HUES64 (cell line): ENCODE measurements at regions not wholly inside any gene's neighbourhood (a gene's known extent, or its start where the extent isn't known, plus 50 kb on each side); places are given as distances from the start of the nearest gene placed in this dataset.

ENCODE experiments used
- H3K27ac ChIP-seq: 2 replicates; pipeline ENCODE4 v1.7.0; 2013; ENCODE audit warnings: low read depth, low read length, inconsistent platforms
- H3K27me3 ChIP-seq: 2 replicates; pipeline ENCODE4 v1.6.1; 2013; ENCODE audit warnings: mild to moderate bottlenecking, low read length; ENCODE audit not compliant: insufficient read depth
- H3K36me3 ChIP-seq: 2 replicates; pipeline ENCODE4 v1.6.1; 2013; ENCODE audit warnings: mild to moderate bottlenecking, low read length; ENCODE audit not compliant: insufficient read depth
- H3K4me1 ChIP-seq: 2 replicates; pipeline ENCODE4 v1.6.1; 2013; ENCODE audit warnings: mild to moderate bottlenecking, low read length, moderate library complexity; ENCODE audit not compliant: insufficient read depth
- H3K4me3 ChIP-seq: 2 replicates; pipeline ENCODE4 v1.5.1; 2013; ENCODE audit warnings: mild to moderate bottlenecking, low read length, moderate library complexity
- H3K9ac ChIP-seq: 2 replicates; pipeline ENCODE4 v1.6.1; 2013; ENCODE audit warnings: mild to moderate bottlenecking, low read depth, low read length
- H3K9me3 ChIP-seq: 2 replicates; pipeline ENCODE4 v1.6.1; 2013; ENCODE audit warnings: low read depth, low read length; ENCODE audit not compliant: insufficient read depth
- WGBS: fragments of 150-250, 120-280 bp; methylation state at CpG from one replicate; pipeline ENCODE4 v1.1.7; 2013; ENCODE audit warnings: missing lambda C conversion rate; 5-methylcytosine and 5-hydroxymethylcytosine counted together

DNA sequence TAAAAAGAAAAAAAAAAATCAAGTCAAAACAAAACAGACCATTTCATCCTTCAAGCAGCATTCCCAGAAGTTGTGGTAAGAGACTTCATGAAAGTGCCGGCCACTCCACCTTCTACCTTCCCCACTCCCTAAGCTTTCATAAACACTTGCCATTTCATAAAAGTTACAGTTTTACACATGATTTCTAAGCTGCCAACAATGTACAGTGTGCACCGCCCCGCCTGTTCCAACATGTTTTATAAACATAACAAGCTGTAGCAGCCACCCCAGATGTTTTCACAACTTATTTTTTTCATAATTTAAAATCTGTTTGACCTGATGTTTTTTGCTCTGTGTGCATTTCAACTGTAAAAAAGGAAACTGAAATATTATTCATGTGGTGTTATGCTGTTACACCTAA is 608.1 kb downstream of the TOX3 start:
- 98% methylated on average over 3 of the region's 3 CpGs for WGBS
- Histone ChIP-seq H3K27ac (no peak overlapping the region), H3K27me3 (no peaks in the 10 kb centered on the region), H3K9ac (no peak overlapping the region), H3K9me3 (no peaks in the 10 kb centered on the region), H3K4me3 (no peak overlapping the region), H3K36me3 (no peaks in the 10 kb centered on the region), H3K4me1 (peaks cover 12% of the 10 kb centered on the region)

DNA sequence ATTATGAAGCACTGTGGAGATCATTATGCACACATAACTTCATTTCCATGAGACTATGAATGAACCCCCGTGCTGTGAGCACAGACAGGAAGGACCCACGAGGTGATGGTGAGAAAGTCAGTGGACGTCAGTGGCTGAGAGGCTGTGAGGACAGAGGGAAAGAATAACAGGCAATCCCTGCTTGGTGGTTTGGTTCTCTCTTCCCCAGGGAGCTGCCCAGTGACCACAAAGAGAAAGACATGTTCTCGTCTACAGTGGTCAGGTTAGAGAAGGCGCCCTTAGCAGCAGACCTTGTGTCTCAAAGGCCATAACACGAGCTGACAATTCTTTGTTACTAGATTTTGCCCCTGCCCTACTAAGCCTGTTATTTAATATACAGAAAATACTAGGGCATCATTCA is 609.2 kb downstream of the TOX3 start:
- no peak overlapping the region for H3K27ac ChIP-seq
- H3K9me3 ChIP-seq = no peaks in the 10 kb centered on the region
- peaks cover 12% of the 10 kb centered on the region for H3K4me1 ChIP-seq
- H3K4me3 ChIP-seq = no peak overlapping the region
- no peaks in the 10 kb centered on the region for H3K27me3 ChIP-seq
- H3K36me3 ChIP-seq = no peaks in the 10 kb centered on the region
- no peak overlapping the region for H3K9ac ChIP-seq
- 83% methylated on average over 6 of the region's 6 CpGs for WGBS

- Histone ChIP-seq H3K27ac (no peak overlapping the region), H3K27me3 (no peaks in the 10 kb centered on the region), H3K4me3 (no peak overlapping the region), H3K36me3 (no peaks in the 10 kb centered on the region), H3K9me3 (no peaks in the 10 kb centered on the region), H3K9ac (no peak overlapping the region), H3K4me1 (peaks cover 12% of the 10 kb centered on the region)
- WGBS = 95% methylated on average over 3 of the region's 5 CpGs
Measured at GRCh38 chr16:51936846-51937245, 610.1 kb downstream of the TOX3 start.

- 100% methylated on average over 1 of the region's 2 CpGs for WGBS
- Histone ChIP-seq H3K9me3 (no peaks in the 10 kb centered on the region), H3K27ac (no peak overlapping the region), H3K27me3 (no peaks in the 10 kb centered on the region), H3K36me3 (no peaks in the 10 kb centered on the region), H3K9ac (no peak overlapping the region), H3K4me3 (no peak overlapping the region), H3K4me1 (no peaks in the 10 kb centered on the region)
Measured at GRCh38 chr16:51932317-51932716, 614.6 kb downstream of the TOX3 start.

DNA sequence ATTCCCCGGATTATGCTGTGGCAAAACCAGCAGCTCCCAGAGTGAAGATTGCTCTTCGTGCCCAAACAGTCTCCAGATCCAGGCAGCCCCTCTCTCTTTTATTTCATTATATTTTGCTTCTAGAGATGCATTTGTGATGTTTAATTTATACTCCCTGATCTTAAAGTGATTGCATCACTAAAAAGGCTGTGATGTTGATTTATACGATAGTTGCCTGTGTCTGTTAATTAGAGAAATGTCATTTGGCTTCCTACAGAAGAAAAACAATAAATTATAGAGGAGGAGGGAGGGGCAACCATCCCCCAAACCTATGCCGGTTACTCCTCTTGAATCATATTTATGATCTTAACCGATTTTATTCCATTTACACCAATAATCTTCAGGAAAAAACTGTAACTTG is 615.3 kb downstream of the TOX3 start:
- H3K27ac ChIP-seq = no peak overlapping the region
- whole genome bisulfite sequencing = 47% methylated on average over 2 of the region's 5 CpGs
- no peaks in the 10 kb centered on the region for H3K36me3 ChIP-seq
- H3K27me3 ChIP-seq = no peaks in the 10 kb centered on the region
- H3K9ac ChIP-seq = no peak overlapping the region
- no peaks in the 10 kb centered on the region for H3K9me3 ChIP-seq
- no peaks in the 10 kb centered on the region for H3K4me1 ChIP-seq
- H3K4me3 ChIP-seq = no peak overlapping the region

- H3K9me3 ChIP-seq = no peaks in the 10 kb centered on the region
- H3K27ac ChIP-seq = no peak overlapping the region
- no peaks in the 10 kb centered on the region for H3K27me3 ChIP-seq
- no peak overlapping the region for H3K9ac ChIP-seq
- no peaks in the 10 kb centered on the region for H3K36me3 ChIP-seq
- H3K4me1 ChIP-seq = no peaks in the 10 kb centered on the region
- H3K4me3 ChIP-seq = no peak overlapping the region
- no CpG with 5 or more reads among the region's 1 CpG for WGBS
Measured at GRCh38 chr16:51924744-51925143, 622.2 kb downstream of the TOX3 start.

DNA sequence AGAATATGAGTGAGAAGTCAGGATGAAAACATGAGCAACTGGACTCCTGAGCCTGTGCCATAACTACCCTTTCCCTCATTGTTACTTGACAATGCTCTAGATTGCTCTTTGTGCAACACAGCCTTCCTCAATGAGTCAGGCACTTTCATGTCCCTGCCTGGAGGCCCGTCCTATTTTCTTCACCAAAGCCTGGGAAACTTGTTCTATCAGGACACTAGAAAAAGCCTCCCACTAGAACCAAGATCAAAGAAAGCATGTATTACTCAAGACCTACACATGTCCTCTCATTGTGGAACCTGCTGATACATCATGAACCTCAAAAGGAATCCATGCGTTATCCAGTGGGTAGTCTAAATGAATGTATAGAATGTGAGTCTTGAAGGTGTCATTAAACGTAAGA is 624.5 kb downstream of the TOX3 start:
- no peaks in the 10 kb centered on the region for H3K27me3 ChIP-seq
- no peaks in the 10 kb centered on the region for H3K9me3 ChIP-seq
- H3K4me3 ChIP-seq = no peak overlapping the region
- WGBS = 93% methylated on average over 3 of the region's 3 CpGs
- H3K9ac ChIP-seq = no peak overlapping the region
- no peak overlapping the region for H3K27ac ChIP-seq
- no peaks in the 10 kb centered on the region for H3K36me3 ChIP-seq
- no peaks in the 10 kb centered on the region for H3K4me1 ChIP-seq

- Histone ChIP-seq H3K4me3 (no peak overlapping the region), H3K9me3 (no peaks in the 10 kb centered on the region), H3K4me1 (no peaks in the 10 kb centered on the region), H3K36me3 (no peaks in the 10 kb centered on the region), H3K9ac (no peak overlapping the region), H3K27ac (no peak overlapping the region), H3K27me3 (no peaks in the 10 kb centered on the region)
- WGBS = 94% methylated on average over 4 of the region's 4 CpGs
Measured at GRCh38 chr16:51919736-51920135, 627.2 kb downstream of the TOX3 start.

- Histone ChIP-seq H3K4me1 (no peaks in the 10 kb centered on the region), H3K4me3 (no peak overlapping the region), H3K36me3 (no peaks in the 10 kb centered on the region), H3K9me3 (no peaks in the 10 kb centered on the region), H3K27me3 (no peaks in the 10 kb centered on the region), H3K27ac (no peak overlapping the region), H3K9ac (no peak overlapping the region)
- 88% methylated on average over 2 of the region's 2 CpGs for WGBS
Measured at GRCh38 chr16:51916814-51917213, 630.1 kb downstream of the TOX3 start.

- Histone ChIP-seq H3K27me3 (no peaks in the 10 kb centered on the region), H3K4me3 (no peak overlapping the region), H3K27ac (no peak overlapping the region), H3K4me1 (no peaks in the 10 kb centered on the region), H3K9me3 (no peaks in the 10 kb centered on the region), H3K36me3 (no peaks in the 10 kb centered on the region), H3K9ac (no peak overlapping the region)
- 95% methylated on average over 4 of the region's 4 CpGs for WGBS
Measured at GRCh38 chr16:51916231-51916630, 630.7 kb downstream of the TOX3 start.

DNA sequence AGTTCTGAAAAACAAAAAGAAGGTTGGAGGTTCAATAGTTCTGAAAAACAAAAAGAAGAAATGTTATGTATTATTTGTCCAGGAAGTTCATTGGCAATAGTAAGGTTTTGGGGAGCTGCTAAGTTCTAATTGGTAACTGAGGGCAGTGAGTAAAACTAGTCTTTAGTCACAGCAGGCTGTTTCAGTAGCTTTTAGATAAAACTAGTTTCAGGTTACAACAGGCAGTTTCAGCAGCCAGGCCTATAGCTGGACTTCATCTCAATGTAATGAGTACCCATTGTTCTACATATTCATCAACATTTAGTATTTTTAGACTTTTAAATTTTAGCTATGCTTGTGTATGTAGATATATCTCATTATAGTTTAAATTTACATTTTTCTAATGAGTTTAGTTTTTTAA is 639.3 kb downstream of the TOX3 start:
- Histone ChIP-seq H3K27me3 (no peaks in the 10 kb centered on the region), H3K9me3 (0 out of 2 replicates have a peak, but pooled peaks cover 3% of the 10 kb centered on the region), H3K9ac (no peak overlapping the region), H3K4me1 (no peaks in the 10 kb centered on the region), H3K36me3 (no peaks in the 10 kb centered on the region), H3K27ac (no peak overlapping the region), H3K4me3 (no peak overlapping the region)

DNA sequence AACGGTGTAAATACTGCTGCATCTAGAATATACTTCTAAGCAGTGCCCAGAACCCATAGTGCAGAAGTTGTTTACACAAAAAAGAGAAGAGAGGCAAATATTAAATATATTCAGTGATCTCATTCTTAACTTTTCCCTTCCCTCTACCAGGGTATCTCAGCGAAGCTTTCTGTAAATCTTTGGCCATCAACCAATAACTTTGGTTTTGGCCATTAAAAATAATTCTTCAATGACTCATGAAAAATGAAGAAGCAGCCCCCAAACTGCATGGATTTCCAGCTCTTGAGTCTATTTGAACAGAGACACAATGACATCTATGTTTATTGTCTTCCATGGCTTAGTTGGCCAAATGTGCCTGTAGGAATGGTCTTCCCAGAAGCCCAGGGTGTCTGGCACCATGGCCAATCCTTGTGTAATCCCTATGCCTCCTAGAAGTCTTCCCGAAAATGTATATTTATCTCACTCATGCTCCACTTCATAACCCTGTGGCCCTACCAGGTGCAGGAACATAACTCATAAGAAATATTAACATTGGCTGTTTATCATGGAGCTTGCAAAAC is 646.6 kb downstream of the TOX3 start:
- Histone ChIP-seq H3K9me3 (no peaks in the 10 kb centered on the region), H3K27me3 (no peaks in the 10 kb centered on the region), H3K9ac (no peak overlapping the region), H3K4me1 (peaks cover 14% of the 10 kb centered on the region), H3K36me3 (no peaks in the 10 kb centered on the region), H3K4me3 (no peak overlapping the region), H3K27ac (no peak overlapping the region)
- WGBS = 91% methylated on average over 3 of the region's 3 CpGs
